ENCODE measurements at regions not wholly inside any gene's neighbourhood (a gene's known extent, or its start where the extent isn't known, plus 50 kb on each side); places are given as distances from the start of the nearest gene placed in this dataset.

DNA sequence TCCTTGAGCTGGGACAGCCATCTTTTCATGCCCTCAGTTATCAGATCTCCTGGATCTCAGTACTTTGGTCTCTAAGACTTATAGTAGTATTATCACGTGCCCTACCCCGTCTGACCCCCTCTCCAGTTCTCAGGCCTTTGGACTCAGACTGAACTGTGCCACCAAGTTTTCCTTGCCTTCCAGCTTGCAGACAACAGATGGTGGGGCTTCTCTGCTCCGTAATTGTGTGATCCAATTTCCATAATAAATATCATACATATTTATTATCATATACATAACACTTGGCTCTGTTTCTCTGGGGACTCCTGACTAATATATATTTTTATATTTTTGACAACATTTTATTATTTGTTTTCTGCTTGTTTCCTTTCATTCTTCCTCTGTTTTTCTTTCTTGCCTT lies 458.8 kb upstream of the SEMA6D start:
- TF ChIP-seq CTCF (conservative IDR thresholded peaks at IDR 0.05; ENCODE audit: low read length) (no peak), EZH2phosphoT487 (IDR thresholded peaks at IDR 0.05; ENCODE audit: borderline replicate concordance, low read depth, low read length) (no peak)
- no peaks in the 10 kb centered on the region for H3K36me3 ChIP-seq (ENCODE audit: insufficient read depth, low read length)
- intact Hi-C loops (cut with micrococcal nuclease; ENCODE audit: unreplicated experiment): no loop called here
- H3K9me2 ChIP-seq (ENCODE audit: insufficient read depth, low read length): no peaks in the 10 kb centered on the region
- DNase-seq (ENCODE audit: low spot score): no peak
- no peak overlapping the region for H2AFZ ChIP-seq (ENCODE audit: low read length)
- CTCF ChIA-PET (ENCODE audit: unreplicated experiment): no interaction called here
- no peaks in the 10 kb centered on the region for H3K4me1 ChIP-seq (ENCODE audit: insufficient read depth, low read length, poor library complexity, severe bottlenecking)
- no peak overlapping the region for H3K27ac ChIP-seq (ENCODE audit: low read depth, low read length, poor library complexity, severe bottlenecking)
- H3K4me3 ChIP-seq (ENCODE audit: low read depth, low read length, poor library complexity, severe bottlenecking): no peak overlapping the region
- no peak overlapping the region for H3K4me2 ChIP-seq (ENCODE audit: low read length)
- no peaks in the 10 kb centered on the region for H3K79me2 ChIP-seq (ENCODE audit: insufficient read depth, low read depth, low read length)
- POLR2A ChIA-PET: no interaction called here
- H3K9me3 ChIP-seq (ENCODE audit: low read length): no peaks in the 10 kb centered on the region
- no peaks in the 10 kb centered on the region for H4K20me1 ChIP-seq (ENCODE audit: insufficient read depth, low read length)
- no TSS peak for BruUV-seq (replicated peaks)

GRCh38 chr15:47265686-47266085 lies 451.6 kb upstream of the SEMA6D start:
- H3K27ac ChIP-seq (ENCODE audit: low read depth, low read length, poor library complexity, severe bottlenecking): no peak overlapping the region
- no peak overlapping the region for H3K4me3 ChIP-seq (ENCODE audit: low read depth, low read length, poor library complexity, severe bottlenecking)
- no peaks in the 10 kb centered on the region for H3K9me3 ChIP-seq (ENCODE audit: low read length)
- BruUV-seq (replicated peaks): no TSS peak
- no peaks in the 10 kb centered on the region for H3K36me3 ChIP-seq (ENCODE audit: insufficient read depth, low read length)
- no peaks in the 10 kb centered on the region for H3K4me1 ChIP-seq (ENCODE audit: insufficient read depth, low read length, poor library complexity, severe bottlenecking)
- POLR2A ChIA-PET: no interaction called here
- DNase-seq (ENCODE audit: low spot score): no peak
- no peak for TF ChIP-seq CTCF (conservative IDR thresholded peaks at IDR 0.05; ENCODE audit: low read length)
- no peak for TF ChIP-seq EZH2phosphoT487 (IDR thresholded peaks at IDR 0.05; ENCODE audit: borderline replicate concordance, low read depth, low read length)
- intact Hi-C loops (cut with micrococcal nuclease; ENCODE audit: unreplicated experiment): no loop called here
- H3K4me2 ChIP-seq (ENCODE audit: low read length): no peak overlapping the region
- no peaks in the 10 kb centered on the region for H3K9me2 ChIP-seq (ENCODE audit: insufficient read depth, low read length)
- no peaks in the 10 kb centered on the region for H4K20me1 ChIP-seq (ENCODE audit: insufficient read depth, low read length)
- H3K79me2 ChIP-seq (ENCODE audit: insufficient read depth, low read depth, low read length): no peaks in the 10 kb centered on the region
- no peak overlapping the region for H2AFZ ChIP-seq (ENCODE audit: low read length)
- CTCF ChIA-PET (ENCODE audit: unreplicated experiment): no interaction called here

DNA sequence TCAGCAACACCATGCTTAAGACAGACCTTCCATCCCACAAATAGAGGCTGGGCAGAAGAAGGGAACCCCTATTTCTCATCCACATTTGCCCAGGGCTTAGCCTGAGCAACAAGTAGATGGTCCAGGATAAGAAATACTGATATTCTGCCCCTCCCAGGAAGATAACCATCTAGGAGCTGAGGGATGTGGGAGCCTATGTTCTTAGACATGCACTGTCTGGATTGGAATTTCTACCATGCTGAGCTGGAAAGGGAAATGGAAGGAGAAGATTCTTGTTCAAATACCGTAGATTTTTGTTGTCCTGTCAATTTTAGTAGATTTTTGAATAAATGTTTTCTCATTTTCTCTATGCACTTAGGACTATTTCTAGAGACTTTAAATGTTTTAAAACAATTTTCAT lies 450.7 kb upstream of the SEMA6D start:
- H3K36me3 ChIP-seq (ENCODE audit: insufficient read depth, low read length): no peaks in the 10 kb centered on the region
- no peak overlapping the region for H3K27ac ChIP-seq (ENCODE audit: low read depth, low read length, poor library complexity, severe bottlenecking)
- H2AFZ ChIP-seq (ENCODE audit: low read length): no peak overlapping the region
- H3K9me3 ChIP-seq (ENCODE audit: low read length): no peaks in the 10 kb centered on the region
- intact Hi-C loops (cut with micrococcal nuclease; ENCODE audit: unreplicated experiment): no loop called here
- no peaks in the 10 kb centered on the region for H3K9me2 ChIP-seq (ENCODE audit: insufficient read depth, low read length)
- TF ChIP-seq EZH2phosphoT487 (IDR thresholded peaks at IDR 0.05; ENCODE audit: borderline replicate concordance, low read depth, low read length) (no peak), CTCF (conservative IDR thresholded peaks at IDR 0.05; ENCODE audit: low read length) (no peak)
- CTCF ChIA-PET (ENCODE audit: unreplicated experiment): no interaction called here
- H3K79me2 ChIP-seq (ENCODE audit: insufficient read depth, low read depth, low read length): no peaks in the 10 kb centered on the region
- no peaks in the 10 kb centered on the region for H4K20me1 ChIP-seq (ENCODE audit: insufficient read depth, low read length)
- H3K4me2 ChIP-seq (ENCODE audit: low read length): no peak overlapping the region
- POLR2A ChIA-PET: no interaction called here
- no peak for DNase-seq (ENCODE audit: low spot score)
- no TSS peak for BruUV-seq (replicated peaks)
- H3K4me3 ChIP-seq (ENCODE audit: low read depth, low read length, poor library complexity, severe bottlenecking): no peak overlapping the region
- H3K4me1 ChIP-seq (ENCODE audit: insufficient read depth, low read length, poor library complexity, severe bottlenecking): no peaks in the 10 kb centered on the region

Measured in OCI-LY7 (cell line).